ENCODE measurements at regions not wholly inside any gene's neighbourhood (a gene's known extent, or its start where the extent isn't known, plus 50 kb on each side); places are given as distances from the start of the nearest gene placed in this dataset.
"Not testable (repeated sequence)": the region's sequence is repeated elsewhere in the genome, so short reads cannot be mapped to it uniquely, and the experiment has no call there.

GRCh38 chr10:56116684-56117083 lies 244.4 kb downstream of the ZWINT start:
- no peak for TF ChIP-seq ZFX (IDR thresholded peaks at IDR 0.05)
- TF ChIP-seq CTCF (conservative IDR thresholded peaks at IDR 0.05) = peak; percentile 78
- no peak overlapping the region for H3K27ac ChIP-seq

GRCh38 chr10:56109454-56109853 lies 251.6 kb downstream of the ZWINT start:
- H3K27ac ChIP-seq = no peak overlapping the region
- TF ChIP-seq CTCF (conservative IDR thresholded peaks at IDR 0.05) = no peak
- no peak for TF ChIP-seq ZFX (IDR thresholded peaks at IDR 0.05)

- no peak overlapping the region for H3K27ac ChIP-seq
- TF ChIP-seq CTCF (conservative IDR thresholded peaks at IDR 0.05) (no peak), ZFX (IDR thresholded peaks at IDR 0.05) (no peak)
Measured at GRCh38 chr10:56104923-56105322, 256.1 kb downstream of the ZWINT start.

GRCh38 chr10:56104487-56104886 lies 256.6 kb downstream of the ZWINT start:
- no peak for TF ChIP-seq ZFX (IDR thresholded peaks at IDR 0.05)
- TF ChIP-seq CTCF (conservative IDR thresholded peaks at IDR 0.05) = no peak
- H3K27ac ChIP-seq = no peak overlapping the region

GRCh38 chr10:56096226-56096517 lies 264.9 kb downstream of the ZWINT start:
- no peak for TF ChIP-seq ZFX (IDR thresholded peaks at IDR 0.05)
- TF ChIP-seq CTCF (conservative IDR thresholded peaks at IDR 0.05) = no peak
- no peak overlapping the region for H3K27ac ChIP-seq

- TF ChIP-seq CTCF (conservative IDR thresholded peaks at IDR 0.05) (no peak), ZFX (IDR thresholded peaks at IDR 0.05) (no peak)
Measured at GRCh38 chr10:56095506-56096225, 265.4 kb downstream of the ZWINT start.

GRCh38 chr10:56093645-56094044 lies 267.4 kb downstream of the ZWINT start:
- H3K27ac ChIP-seq = not testable (repeated sequence)

More at GRCh38 chr10:56095506-56096225, 265.4 kb downstream of the ZWINT start:
- H3K27ac ChIP-seq = no peak overlapping the region

GRCh38 chr10:56091872-56092271 lies 269.2 kb downstream of the ZWINT start:
- TF ChIP-seq CTCF (conservative IDR thresholded peaks at IDR 0.05) (no peak), ZFX (IDR thresholded peaks at IDR 0.05) (no peak)
- H3K27ac ChIP-seq = no peak overlapping the region

Data from C4-2B (cell line).